GDM1 (cell line): ENCODE measurements at regions not wholly inside any gene's neighbourhood (a gene's known extent, or its start where the extent isn't known, plus 50 kb on each side); places are given as distances from the start of the nearest gene placed in this dataset.
"Not testable (repeated sequence)": the region's sequence is repeated elsewhere in the genome, so short reads cannot be mapped to it uniquely, and the experiment has no call there.

ENCODE experiments used
- DNase-seq: peaks from one replicate; lab custom pipeline; 2025; lab: John Stamatoyannopoulos, UW

- DNase-seq, result no peak
Measured at GRCh38 chr13:43946281-43946680, 66.6 kb downstream of the LACC1 start.

GRCh38 chr13:43947897-43948458, 68.3 kb downstream of the LACC1 start:
- no peak for DNase-seq

GRCh38 chr13:43953370-43953769, 73.7 kb downstream of the LACC1 start:
- no peak for DNase-seq

- not testable (repeated sequence) for DNase-seq
Measured at GRCh38 chr13:43956975-43957374, 77.3 kb downstream of the LACC1 start.

- DNase-seq, result no peak
Measured at GRCh38 chr13:43959291-43959690, 79.6 kb downstream of the LACC1 start.

- no peak for DNase-seq
Measured at GRCh38 chr13:43961909-43962308, 82.2 kb downstream of the LACC1 start.

- no peak for DNase-seq
Measured at GRCh38 chr13:43963726-43964125, 84.0 kb downstream of the LACC1 start.

GRCh38 chr13:43964698-43965458, 85.2 kb downstream of the LACC1 start:
- no peak for DNase-seq

GRCh38 chr13:43965459-43965845, 85.7 kb downstream of the LACC1 start:
- no peak for DNase-seq

- DNase-seq, result not testable (repeated sequence)
Measured at GRCh38 chr13:43968251-43968942, 88.7 kb downstream of the LACC1 start.

- not testable (repeated sequence) for DNase-seq
Measured at GRCh38 chr13:43968943-43969690, 89.4 kb downstream of the LACC1 start.

GRCh38 chr13:43969919-43970318, 90.2 kb downstream of the LACC1 start:
- not testable (repeated sequence) for DNase-seq

GRCh38 chr13:43970520-43971242, 91.0 kb downstream of the LACC1 start:
- DNase-seq, result not testable (repeated sequence)

- DNase-seq, result not testable (repeated sequence)
Measured at GRCh38 chr13:43971324-43971723, 91.6 kb downstream of the LACC1 start.

- DNase-seq, result no peak
Measured at GRCh38 chr13:43977911-43978310, 98.2 kb downstream of the LACC1 start.

GRCh38 chr13:43978688-43979087, 99.0 kb downstream of the LACC1 start:
- DNase-seq, result no peak

- DNase-seq, result no peak
Measured at GRCh38 chr13:43979492-43979891, 99.8 kb downstream of the LACC1 start.

GRCh38 chr13:43980587-43980986, 100.9 kb downstream of the LACC1 start:
- DNase-seq, result no peak

- DNase-seq, result no peak
Measured at GRCh38 chr13:43981091-43981490, 101.4 kb downstream of the LACC1 start.

GRCh38 chr13:43981512-43982301, 102.0 kb downstream of the LACC1 start:
- no peak for DNase-seq

GRCh38 chr13:43983373-43983772, 103.7 kb downstream of the LACC1 start:
- DNase-seq, result no peak
